K562 (cell line): ENCODE measurements at regions not wholly inside any gene's neighbourhood (a gene's known extent, or its start where the extent isn't known, plus 50 kb on each side); places are given as distances from the start of the nearest gene placed in this dataset.

Experiments used
- ATAC-seq: fragments of 200-7000 bp; cut with Tn5 transposase; 3 replicates; pipeline ENCODE4 v1.9.1; 2020; ENCODE audit warnings: moderate library complexity
- BruUV-seq: library from RNA; stranded (reverse); fragments of 400-500 nt; replicated peaks from 2 replicates; lab custom pipeline; 2021; lab: Mats Ljungman, UMichigan
- CTCF ChIA-PET: fragments of 300-600 bp; formaldehyde crosslinking; extraction: SDS; loops from one replicate; lab custom pipeline; 2021; ENCODE audit warnings: low intra/inter-chr PET ratio; lab: Yijun Ruan, JAX
- POLR2A ChIA-PET: fragments of 300-600, 350-650 bp; sonication (Branson Sonifier 250); formaldehyde crosslinking; extraction: SDS; loops from one replicate; lab custom pipeline; 2021; ENCODE audit warnings: antibody characterized with exemption, inconsistent platforms; lab: Yijun Ruan, JAX
- DNase-seq, 4 experiments: peaks; one replicate each; pipeline versions ENCODE4 v3.0.0 to v3.0.0-alpha.2; 2011 to 2018; ENCODE audit warnings: low spot score in 3 of 4, mixed read lengths in 3 of 4; ENCODE audit errors: extremely low read depth in 1 of 4
- FAIRE-seq: peaks from 2 replicates; lab custom pipeline; 2011; peaks lifted over from hg19 to GRCh38; lab: Jason Lieb, UNC
- H2AFZ ChIP-seq: 2 replicates; pipeline ENCODE4 v1.6.0; 2011; ENCODE audit warnings: low read depth, low read length, control low read depth, inconsistent platforms
- H3K27ac ChIP-seq: fragments of 200-600 bp; 3 replicates; pipeline ENCODE4 v1.8.0; 2011; ENCODE audit warnings: low read depth, mild to moderate bottlenecking, control low read depth, inconsistent platforms, low read length, moderate library complexity, mixed read lengths; ENCODE audit errors: extremely low read depth
- H3K27me3 ChIP-seq, 2 experiments: fragments of 300-600 bp in 1 of 2; 2 replicates in 1 of 2; 3 replicates in 1 of 2; pipeline versions ENCODE4 v1.6.0 to v1.8.0; 2011; ENCODE audit warnings: inconsistent platforms in 2 of 2, low read length in 2 of 2, mild to moderate bottlenecking in 1 of 2, mixed read lengths in 1 of 2, moderate library complexity in 1 of 2; ENCODE audit not compliant: control insufficient read depth in 2 of 2, insufficient read depth in 2 of 2
- H3K36me3 ChIP-seq: fragments of 300-600 bp; 3 replicates; pipeline ENCODE4 v1.8.0; 2011; ENCODE audit warnings: mild to moderate bottlenecking, low read length, inconsistent platforms; ENCODE audit not compliant: control insufficient read depth, insufficient read depth
- H3K4me1 ChIP-seq, 2 experiments: fragments of 200-600 bp in 1 of 2; replicated peaks in 1 of 2; 2 replicates in 1 of 2; 3 replicates in 1 of 2; pipeline versions ENCODE4 v1.5.1 to v1.8.0; 2011; ENCODE audit warnings: inconsistent platforms in 2 of 2, low read length in 2 of 2, mild to moderate bottlenecking in 1 of 2, mixed read lengths in 1 of 2, moderate library complexity in 1 of 2; ENCODE audit not compliant: control insufficient read depth in 2 of 2, insufficient read depth in 2 of 2
- H3K4me2 ChIP-seq: 2 replicates; pipeline ENCODE4 v1.6.1; 2011; ENCODE audit warnings: low read length, control low read depth, inconsistent platforms, mixed read lengths; ENCODE audit not compliant: insufficient read depth
- H3K4me3 ChIP-seq: fragments of 200-600 bp; sonication (generic), shearing (Covaris generic); 2 replicates; pipeline ENCODE4 v1.5.1; 2016; ENCODE audit warnings: control low read depth, inconsistent platforms
- H3K79me2 ChIP-seq: fragments of 200-600 bp; 3 replicates; pipeline ENCODE4 v1.8.0; 2011; ENCODE audit warnings: low read length, inconsistent platforms; ENCODE audit not compliant: control insufficient read depth, insufficient read depth
- H3K9ac ChIP-seq, 2 experiments: 2 replicates each; pipeline versions ENCODE4 v1.6.0 to v1.6.1; 2011; ENCODE audit warnings: low read depth in 2 of 2, low read length in 2 of 2, control low read depth in 1 of 2, inconsistent platforms in 1 of 2, mild to moderate bottlenecking in 1 of 2, mixed read lengths in 1 of 2; ENCODE audit not compliant: insufficient read depth in 1 of 2
- H3K9me1 ChIP-seq: one replicate; pipeline ENCODE4 v1.6.0; 2011; ENCODE audit warnings: inconsistent platforms, mild to moderate bottlenecking, low read length, moderate library complexity; ENCODE audit not compliant: control insufficient read depth, insufficient read depth
- H3K9me3 ChIP-seq: replicated peaks from 2 replicates; pipeline ENCODE4 v1.5.1; 2011; ENCODE audit warnings: low read depth, low read length, inconsistent platforms; ENCODE audit not compliant: control insufficient read depth, insufficient read depth
- H4K20me1 ChIP-seq: replicated peaks from 2 replicates; pipeline ENCODE4 v1.6.1; 2011; ENCODE audit warnings: low read length, inconsistent platforms, mixed read lengths; ENCODE audit not compliant: control insufficient read depth, insufficient read depth
- GTF2B ChIP-seq: IDR thresholded peaks from 2 replicates; pipeline ENCODE4 v1.6.1; 2011; ENCODE audit not compliant: insufficient read length; ENCODE audit errors: extremely low read depth
- HDAC1 ChIP-seq, 2 experiments: fragments of 450-650 bp; IDR thresholded peaks; 2 replicates each; pipeline ENCODE4 v1.6.1; 2016 to 2017; ENCODE audit warnings: inconsistent platforms in 1 of 2, mild to moderate bottlenecking in 1 of 2, moderate library complexity in 1 of 2
- IRF1 ChIP-seq: sonication (generic); formaldehyde crosslinking; IDR thresholded peaks from 2 replicates; pipeline ENCODE4 v1.8.0; 2022; ENCODE audit warnings: missing genetic modification reagents, mild to moderate bottlenecking, borderline replicate concordance
- NCOA4 ChIP-seq: fragments of 450-650 bp; IDR thresholded peaks from 2 replicates; pipeline ENCODE4 v1.6.1; 2018; ENCODE audit warnings: mild to moderate bottlenecking; ENCODE audit not compliant: partially characterized antibody
- PML ChIP-seq: IDR thresholded peaks from 2 replicates; pipeline ENCODE4 v1.6.1; 2012; ENCODE audit warnings: low read length, inconsistent platforms
- PRMT5 ChIP-seq: sonication (generic); formaldehyde crosslinking; IDR thresholded peaks from 2 replicates; pipeline ENCODE4 v1.5.0; 2020; ENCODE audit warnings: missing genetic modification reagents
- RAD51 ChIP-seq: fragments of 450-650 bp; IDR thresholded peaks from 2 replicates; pipeline ENCODE4 v1.7.1; 2016; ENCODE audit warnings: low read depth, mild to moderate bottlenecking, borderline replicate concordance
- SLC30A9 ChIP-seq: fragments of 250-450 bp; sonication (Bioruptor Pico); IDR thresholded peaks from 2 replicates; pipeline ENCODE4 v1.8.0; 2022; ENCODE audit warnings: mild to moderate bottlenecking, moderate library complexity
- SRSF9 ChIP-seq: fragments of 200-400 bp; formaldehyde crosslinking; IDR thresholded peaks from 2 replicates; pipeline ENCODE4 v1.6.1; 2017; ENCODE audit warnings: low read depth, low read length, borderline replicate concordance
- UBTF ChIP-seq, 2 experiments: IDR thresholded peaks; 2 replicates each; pipeline ENCODE4 v1.6.1; 2012; ENCODE audit warnings: improper control_type of control experiment in 2 of 2, low read depth in 2 of 2, low read length in 2 of 2, borderline replicate concordance in 1 of 2
- ZNF511 ChIP-seq: sonication (generic); formaldehyde crosslinking; IDR thresholded peaks from 2 replicates; pipeline ENCODE4 v1.8.0; 2022; ENCODE audit warnings: mild to moderate bottlenecking, missing genetic modification reagents
- WGBS: fragments of 100-300 bp; shearing (Covaris generic); methylation state at CpG from one replicate; pipeline ENCODE4 v1.1.6; 2016; ENCODE audit warnings: low coverage, mixed read lengths; ENCODE audit not compliant: insufficient coverage; ENCODE audit errors: missing lambda C conversion rate; 5-methylcytosine and 5-hydroxymethylcytosine counted together
- in situ Hi-C: fragments of 300-500 bp; cut with MboI; formaldehyde crosslinking; loops from 4 replicates; pipeline ENCODE4 v1.15.0; 2018; ENCODE audit warnings: inconsistent platforms, mixed read lengths
- intact Hi-C: fragments of 100-400 bp; cut with micrococcal nuclease; formaldehyde crosslinking; loops from 2 replicates; pipeline ENCODE4 v1.14.2; 2022
- TF ChIP-seq, protein P1 (sequence below): fragments of 450-650 bp; formaldehyde crosslinking; IDR thresholded peaks from 2 replicates; pipeline ENCODE4 v1.4.0; 2022; ENCODE audit warnings: missing genetic modification characterization

GRCh38 chr9:71306134-71306533, 184.7 kb upstream of the TRPM3 start:
- Histone ChIP-seq H3K4me2 (no peak overlapping the region), H3K4me1 (no peaks in the 10 kb centered on the region), H3K36me3 (no peaks in the 10 kb centered on the region), H3K27ac (no peak overlapping the region), H3K27me3 (no peaks in the 10 kb centered on the region), H4K20me1 (no peaks in the 10 kb centered on the region), H3K9ac (no peak overlapping the region), H3K79me2 (no peaks in the 10 kb centered on the region), H3K9me3 (no peaks in the 10 kb centered on the region; the same call in 1 of the 2 replicates), H3K9me1 (no peaks in the 10 kb centered on the region), H2AFZ (no peak overlapping the region), H3K4me3 (no peak overlapping the region)
- ChIA-PET POLR2A (no interaction called here), CTCF (no interaction called here)
- in situ Hi-C loops (no loop called here), intact Hi-C loops (no loop called here)
- DNase-seq (no peak), ATAC-seq (no peak), FAIRE-seq (no peak)
- TF ChIP-seq ZNF511 (CRISPR knock-in tag) = no peak
- no peak for TF ChIP-seq GTF2B
- no peak for TF ChIP-seq IRF1 (CRISPR knock-in tag)
- TF ChIP-seq SLC30A9 = no peak
- no peak for TF ChIP-seq NCOA4
- no peak for TF ChIP-seq RAD51
- TF ChIP-seq HDAC1 (IDR thresholded peaks at IDR 0.05) = no peak
- TF ChIP-seq, protein P1, sequence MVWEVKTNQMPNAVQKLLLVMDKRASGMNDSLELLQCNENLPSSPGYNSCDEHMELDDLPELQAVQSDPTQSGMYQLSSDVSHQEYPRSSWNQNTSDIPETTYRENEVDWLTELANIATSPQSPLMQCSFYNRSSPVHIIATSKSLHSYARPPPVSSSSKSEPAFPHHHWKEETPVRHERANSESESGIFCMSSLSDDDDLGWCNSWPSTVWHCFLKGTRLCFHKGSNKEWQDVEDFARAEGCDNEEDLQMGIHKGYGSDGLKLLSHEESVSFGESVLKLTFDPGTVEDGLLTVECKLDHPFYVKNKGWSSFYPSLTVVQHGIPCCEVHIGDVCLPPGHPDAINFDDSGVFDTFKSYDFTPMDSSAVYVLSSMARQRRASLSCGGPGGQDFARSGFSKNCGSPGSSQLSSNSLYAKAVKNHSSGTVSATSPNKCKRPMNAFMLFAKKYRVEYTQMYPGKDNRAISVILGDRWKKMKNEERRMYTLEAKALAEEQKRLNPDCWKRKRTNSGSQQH = no peak
- TF ChIP-seq PML = no peak
- no peak for TF ChIP-seq PRMT5 (CRISPR knock-in tag)
- no peak for TF ChIP-seq UBTF (IDR thresholded peaks at IDR 0.05; ENCODE audit: borderline replicate concordance in 1 of 2, low read depth in 2 of 2, low read length in 2 of 2)
- TF ChIP-seq SRSF9 = no peak
- BruUV-seq = no TSS peak
- WGBS = 0% methylated on average over 3 of the region's 3 CpGs
